ENCODE measurements at regions not wholly inside any gene's neighbourhood (a gene's known extent, or its start where the extent isn't known, plus 50 kb on each side); places are given as distances from the start of the nearest gene placed in this dataset.

DNA sequence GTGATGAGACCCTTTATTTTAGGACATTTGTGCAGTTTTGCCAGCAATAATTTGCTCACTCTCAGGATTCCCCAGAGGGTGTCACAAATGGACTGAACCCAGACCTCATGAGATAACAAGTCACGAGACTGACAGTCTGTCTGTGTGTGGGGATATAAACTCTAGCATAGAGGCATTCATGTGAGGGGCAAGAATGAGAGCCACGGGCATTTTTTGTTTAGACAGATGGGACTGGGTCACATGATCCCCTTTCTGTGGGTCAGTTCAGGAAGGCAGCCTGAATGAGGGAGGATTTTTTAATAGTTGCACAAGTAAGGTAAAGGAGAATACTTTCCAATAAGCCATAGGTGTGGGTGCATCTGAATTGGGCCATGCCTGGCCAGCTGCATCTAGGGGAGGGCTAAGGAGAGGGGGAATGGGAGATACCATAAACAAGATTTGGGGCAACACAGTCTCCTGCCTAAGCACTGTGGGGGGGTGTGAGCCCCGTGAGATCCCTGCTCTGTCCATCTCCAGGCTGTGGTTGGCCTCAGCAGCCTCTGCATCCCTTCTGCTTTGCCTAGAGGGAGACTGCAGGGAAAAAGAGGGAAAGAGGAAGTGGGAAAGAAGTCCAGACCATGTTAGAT, 66.6 kb downstream of the NAV1 start:
- H3K27me3 Mint-ChIP-seq = no peaks in the 10 kb centered on the region
- H3K36me3 Mint-ChIP-seq = no peaks in the 10 kb centered on the region
- H3K4me1 Mint-ChIP-seq = no peaks in the 10 kb centered on the region
- H3K9me3 Mint-ChIP-seq = no peaks in the 10 kb centered on the region
- H3K4me3 Mint-ChIP-seq = no peak overlapping the region
- no peak overlapping the region for H3K27ac Mint-ChIP-seq

DNA sequence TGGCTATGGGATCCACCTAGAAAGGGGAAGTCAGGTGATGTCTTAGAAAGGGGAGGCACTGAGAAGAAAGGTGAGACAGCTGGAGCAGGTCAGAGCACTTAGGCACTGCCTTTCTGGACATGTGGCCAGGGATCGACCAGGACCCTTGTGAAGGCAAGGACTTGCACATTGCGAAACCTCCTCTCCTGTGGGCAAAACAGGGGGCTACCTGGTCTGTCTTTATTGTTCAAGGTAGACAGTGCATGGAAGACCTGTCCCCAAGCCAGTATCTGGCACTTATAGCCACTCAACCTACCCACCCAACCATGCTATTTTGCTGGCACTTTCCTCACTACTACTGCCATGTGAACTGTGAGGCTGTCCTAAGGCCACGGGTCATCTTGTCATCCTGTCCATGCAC, 67.2 kb downstream of the NAV1 start:
- Mint-ChIP-seq H3K4me1 (no peaks in the 10 kb centered on the region), H3K27me3 (no peaks in the 10 kb centered on the region), H3K4me3 (no peak overlapping the region), H3K27ac (no peak overlapping the region), H3K9me3 (no peaks in the 10 kb centered on the region), H3K36me3 (no peaks in the 10 kb centered on the region)

- H3K4me1 Mint-ChIP-seq = no peaks in the 10 kb centered on the region
Observed at GRCh38 chr1:201606623-201607022, 67.7 kb downstream of the NAV1 start.

DNA sequence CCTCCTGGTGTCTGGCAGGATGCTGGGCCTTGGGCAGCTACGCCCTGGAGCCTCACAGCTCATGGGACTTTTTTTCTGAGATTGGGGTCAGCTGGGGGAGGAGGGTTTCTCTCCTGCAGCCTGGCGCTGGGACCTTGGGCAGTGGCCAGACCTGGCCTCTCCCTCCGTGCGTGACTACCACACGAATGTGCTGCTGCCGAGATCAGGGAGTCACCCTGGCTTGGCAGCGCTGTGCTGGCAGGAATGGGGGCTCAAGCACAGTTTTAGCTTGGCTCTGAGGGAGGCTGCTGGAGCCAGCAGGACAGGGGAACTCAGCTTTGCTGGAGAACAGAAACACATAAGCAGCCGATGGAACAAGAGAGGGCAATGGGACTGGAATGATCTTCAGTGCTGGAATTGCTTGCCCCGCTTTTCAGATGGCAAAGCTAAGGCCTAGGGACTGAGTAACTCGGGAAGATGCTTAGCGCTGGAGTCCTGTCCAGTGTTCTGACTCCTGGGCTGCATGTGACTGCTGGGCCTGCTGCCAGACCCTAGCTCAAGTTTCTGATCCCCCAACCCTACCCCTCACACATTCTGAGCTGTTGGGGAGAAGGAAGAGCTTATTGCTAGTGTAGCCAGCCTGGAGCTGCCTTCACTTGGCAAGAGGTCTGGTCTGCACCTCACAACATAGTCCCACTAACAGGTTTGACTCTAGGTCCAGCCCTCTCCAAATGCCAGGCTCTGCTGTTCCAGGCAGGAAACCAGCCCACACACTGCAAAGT, 69.9 kb downstream of the NAV1 start:
- Mint-ChIP-seq H3K4me1 (no peaks in the 10 kb centered on the region), H3K9me3 (no peaks in the 10 kb centered on the region)

More at GRCh38 chr1:201606623-201607022, 67.7 kb downstream of the NAV1 start:
- no peaks in the 10 kb centered on the region for H3K27me3 Mint-ChIP-seq
- H3K9me3 Mint-ChIP-seq = no peaks in the 10 kb centered on the region
- no peaks in the 10 kb centered on the region for H3K36me3 Mint-ChIP-seq
- H3K4me3 Mint-ChIP-seq = no peak overlapping the region
- no peak overlapping the region for H3K27ac Mint-ChIP-seq

GRCh38 chr1:201609661-201610318, 70.9 kb downstream of the NAV1 start:
- Mint-ChIP-seq H3K9me3 (no peaks in the 10 kb centered on the region), H3K36me3 (no peaks in the 10 kb centered on the region), H3K27me3 (no peaks in the 10 kb centered on the region), H3K4me1 (no peaks in the 10 kb centered on the region), H3K27ac (no peak overlapping the region), H3K4me3 (no peak overlapping the region)

More for the DNA sequence above, 69.9 kb downstream of the NAV1 start:
- H3K4me3 Mint-ChIP-seq = no peak overlapping the region
- no peaks in the 10 kb centered on the region for H3K36me3 Mint-ChIP-seq
- no peak overlapping the region for H3K27ac Mint-ChIP-seq
- no peaks in the 10 kb centered on the region for H3K27me3 Mint-ChIP-seq

- Mint-ChIP-seq H3K27me3 (no peaks in the 10 kb centered on the region), H3K4me3 (no peak overlapping the region), H3K9me3 (no peaks in the 10 kb centered on the region), H3K4me1 (no peaks in the 10 kb centered on the region), H3K27ac (no peak overlapping the region), H3K36me3 (no peaks in the 10 kb centered on the region)
Observed at GRCh38 chr1:201610858-201611257, 71.9 kb downstream of the NAV1 start.

GRCh38 chr1:201612645-201613044, 73.7 kb downstream of the NAV1 start:
- Mint-ChIP-seq H3K27me3 (no peaks in the 10 kb centered on the region), H3K27ac (no peak overlapping the region), H3K4me1 (no peaks in the 10 kb centered on the region), H3K4me3 (no peak overlapping the region), H3K36me3 (no peaks in the 10 kb centered on the region), H3K9me3 (no peaks in the 10 kb centered on the region)

GRCh38 chr1:201614262-201615015, 75.5 kb downstream of the NAV1 start:
- Mint-ChIP-seq H3K36me3 (no peaks in the 10 kb centered on the region), H3K4me1 (no peaks in the 10 kb centered on the region), H3K9me3 (no peaks in the 10 kb centered on the region), H3K4me3 (no peak overlapping the region), H3K27me3 (no peaks in the 10 kb centered on the region), H3K27ac (no peak overlapping the region)

DNA sequence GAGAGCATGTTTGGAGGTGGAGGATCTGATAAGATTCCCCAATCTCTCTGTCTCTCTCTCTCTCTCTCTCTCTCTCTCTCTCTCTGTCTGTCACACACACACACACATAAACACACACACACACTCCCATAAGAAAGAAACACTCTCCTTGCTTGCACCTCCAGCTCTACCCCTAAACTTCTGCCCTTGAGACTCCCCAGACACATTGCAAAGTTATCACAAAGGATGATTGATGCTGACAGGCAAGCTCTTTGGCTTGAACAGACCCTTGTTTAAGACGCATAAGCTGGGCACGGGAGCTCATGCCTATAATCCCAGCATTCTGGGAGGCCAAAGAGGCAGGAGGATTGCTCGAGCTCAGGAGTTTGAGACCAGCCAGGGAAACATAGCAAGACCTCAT, 78.2 kb downstream of the NAV1 start:
- Mint-ChIP-seq H3K27ac (no peak overlapping the region), H3K4me3 (no peak overlapping the region)

GRCh38 chr1:201618389-201618788, 79.5 kb downstream of the NAV1 start:
- Mint-ChIP-seq H3K9me3 (no peaks in the 10 kb centered on the region), H3K36me3 (no peaks in the 10 kb centered on the region), H3K27ac (no peak overlapping the region), H3K4me3 (no peak overlapping the region), H3K4me1 (no peaks in the 10 kb centered on the region), H3K27me3 (no peaks in the 10 kb centered on the region)

More for the DNA sequence above, 78.2 kb downstream of the NAV1 start:
- Mint-ChIP-seq H3K9me3 (no peaks in the 10 kb centered on the region), H3K27me3 (no peaks in the 10 kb centered on the region), H3K4me1 (no peaks in the 10 kb centered on the region), H3K36me3 (no peaks in the 10 kb centered on the region)

- Mint-ChIP-seq H3K27ac (no peak overlapping the region), H3K4me1 (no peaks in the 10 kb centered on the region), H3K4me3 (no peak overlapping the region), H3K9me3 (no peaks in the 10 kb centered on the region), H3K27me3 (no peaks in the 10 kb centered on the region), H3K36me3 (no peaks in the 10 kb centered on the region)
Observed at GRCh38 chr1:201618905-201619304, 80.0 kb downstream of the NAV1 start.

- H3K27ac Mint-ChIP-seq = no peak overlapping the region
- no peaks in the 10 kb centered on the region for H3K9me3 Mint-ChIP-seq
- no peaks in the 10 kb centered on the region for H3K27me3 Mint-ChIP-seq
- no peaks in the 10 kb centered on the region for H3K36me3 Mint-ChIP-seq
- no peak overlapping the region for H3K4me3 Mint-ChIP-seq
- no peaks in the 10 kb centered on the region for H3K4me1 Mint-ChIP-seq
Observed at GRCh38 chr1:201619513-201619912, 80.6 kb downstream of the NAV1 start.

DNA sequence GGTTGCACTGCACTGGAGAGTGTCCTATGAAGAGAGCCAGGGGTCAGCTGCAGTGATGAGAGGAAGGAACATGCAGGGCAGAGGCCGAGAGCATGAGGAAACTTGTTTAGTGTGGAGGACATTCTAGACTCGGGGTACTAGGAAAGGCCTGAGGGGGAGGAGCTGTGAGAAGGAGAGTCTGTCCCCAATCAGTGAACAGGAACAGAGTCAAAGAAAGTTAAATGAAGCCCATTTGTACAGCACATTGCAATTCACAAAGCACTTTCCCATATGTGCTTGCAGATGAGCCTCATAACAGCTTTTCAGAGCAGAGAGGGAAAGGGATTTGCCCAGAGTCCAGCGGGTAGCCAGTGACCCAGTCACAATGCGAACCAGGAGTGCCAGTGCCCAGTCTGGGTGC, 83.4 kb downstream of the NAV1 start:
- no peak overlapping the region for H3K27ac Mint-ChIP-seq
- no peaks in the 10 kb centered on the region for H3K36me3 Mint-ChIP-seq
- H3K4me1 Mint-ChIP-seq = no peaks in the 10 kb centered on the region
- no peaks in the 10 kb centered on the region for H3K27me3 Mint-ChIP-seq
- H3K9me3 Mint-ChIP-seq = no peaks in the 10 kb centered on the region
- H3K4me3 Mint-ChIP-seq = no peak overlapping the region

- Mint-ChIP-seq H3K27me3 (no peaks in the 10 kb centered on the region), H3K4me3 (no peak overlapping the region), H3K36me3 (no peaks in the 10 kb centered on the region), H3K27ac (no peak overlapping the region), H3K9me3 (no peaks in the 10 kb centered on the region), H3K4me1 (no peaks in the 10 kb centered on the region)
Observed at GRCh38 chr1:201622824-201623223, 83.9 kb downstream of the NAV1 start.

- no peak overlapping the region for H3K4me3 Mint-ChIP-seq
- H3K27ac Mint-ChIP-seq = no peak overlapping the region
- H3K4me1 Mint-ChIP-seq = no peaks in the 10 kb centered on the region
- no peaks in the 10 kb centered on the region for H3K36me3 Mint-ChIP-seq
- H3K27me3 Mint-ChIP-seq = no peaks in the 10 kb centered on the region
- H3K9me3 Mint-ChIP-seq = no peaks in the 10 kb centered on the region
Observed at GRCh38 chr1:201624741-201625225, 85.9 kb downstream of the NAV1 start.

Measured in activated naive CD4-positive, alpha-beta T cell treated with anti-CD3 and anti-CD28 coated beads, Interleukin-2, amount 50 U/mL, for 24 hours (primary cell).